Mesodermal cell (in vitro differentiated cells): ENCODE measurements at regions not wholly inside any gene's neighbourhood (a gene's known extent, or its start where the extent isn't known, plus 50 kb on each side); places are given as distances from the start of the nearest gene placed in this dataset.

Source experiments
- H3K27ac ChIP-seq: 2 replicates; pipeline ENCODE4 v1.7.0; 2013; ENCODE audit warnings: mild to moderate bottlenecking, low read depth, low read length, moderate library complexity; ENCODE audit not compliant: severe bottlenecking
- H3K36me3 ChIP-seq: 2 replicates; pipeline ENCODE4 v1.7.1; 2013; ENCODE audit warnings: mild to moderate bottlenecking, low read length, moderate library complexity; ENCODE audit not compliant: control insufficient read depth, insufficient read depth
- H3K4me1 ChIP-seq: one replicate; pipeline ENCODE4 v1.7.1; 2013; ENCODE audit warnings: mild to moderate bottlenecking, low read length; ENCODE audit not compliant: insufficient read depth, control insufficient read depth, poor library complexity, severe bottlenecking
- H3K4me3 ChIP-seq: 2 replicates; pipeline ENCODE4 v1.7.0; 2013; ENCODE audit warnings: low read length, control low read depth, mild to moderate bottlenecking; ENCODE audit not compliant: insufficient read depth, poor library complexity, severe bottlenecking; ENCODE audit errors: extremely low read depth
- H3K9me3 ChIP-seq: 2 replicates; pipeline ENCODE4 v1.7.1; 2013; ENCODE audit warnings: mild to moderate bottlenecking, low read length, moderate library complexity; ENCODE audit not compliant: control insufficient read depth
- WGBS, 2 experiments: methylation state at CpG; one replicate each; pipeline ENCODE4 v1.1.5; 2013; ENCODE audit warnings: missing lambda C conversion rate in 2 of 2; ENCODE audit not compliant: insufficient coverage in 2 of 2; 5-methylcytosine and 5-hydroxymethylcytosine counted together

- 100% methylated on average over 1 of the region's 4 CpGs; no CpG with 5 or more reads in 1 of the 2 experiments for WGBS, 2 experiments
- no peaks in the 10 kb centered on the region for H3K9me3 ChIP-seq
- no peak overlapping the region for H3K4me3 ChIP-seq
- peaks cover 6% of the 10 kb centered on the region for H3K4me1 ChIP-seq
- no peak overlapping the region for H3K27ac ChIP-seq
- H3K36me3 ChIP-seq: no peaks in the 10 kb centered on the region
Measured at GRCh38 chr2:145124085-145124484, 604.2 kb upstream of the ZEB2 start.

GRCh38 chr2:145123606-145124005 lies 603.7 kb upstream of the ZEB2 start:
- Histone ChIP-seq H3K4me3 (no peak overlapping the region), H3K36me3 (no peaks in the 10 kb centered on the region), H3K9me3 (no peaks in the 10 kb centered on the region), H3K27ac (peak overlapping the region; percentile 60), H3K4me1 (peaks cover 6% of the 10 kb centered on the region)
- WGBS, 2 experiments: 83 to 86% methylated on average over 1 of the region's 2 CpGs

GRCh38 chr2:145119225-145119624 lies 599.3 kb upstream of the ZEB2 start:
- no CpG with 5 or more reads among the region's 1 CpG for WGBS, 2 experiments
- no peaks in the 10 kb centered on the region for H3K9me3 ChIP-seq
- H3K4me3 ChIP-seq: no peak overlapping the region
- H3K36me3 ChIP-seq: no peaks in the 10 kb centered on the region
- peaks cover 11% of the 10 kb centered on the region for H3K4me1 ChIP-seq
- no peak overlapping the region for H3K27ac ChIP-seq

GRCh38 chr2:145116834-145117725 lies 597.2 kb upstream of the ZEB2 start:
- H3K27ac ChIP-seq: no peak overlapping the region
- H3K4me1 ChIP-seq: peaks cover 5% of the 10 kb centered on the region
- H3K9me3 ChIP-seq: no peaks in the 10 kb centered on the region
- WGBS, 2 experiments: 86 to 90% methylated on average over 1 to 2 of the region's 5 CpGs
- H3K36me3 ChIP-seq: no peaks in the 10 kb centered on the region
- H3K4me3 ChIP-seq: no peak overlapping the region

- Histone ChIP-seq H3K27ac (no peak overlapping the region), H3K36me3 (no peaks in the 10 kb centered on the region), H3K4me3 (no peak overlapping the region), H3K4me1 (peaks cover 7% of the 10 kb centered on the region), H3K9me3 (no peaks in the 10 kb centered on the region)
- 83% methylated on average over 2 of the region's 2 CpGs; no CpG with 5 or more reads in 1 of the 2 experiments for WGBS, 2 experiments
Measured at GRCh38 chr2:145116056-145116455, 596.1 kb upstream of the ZEB2 start.

- Histone ChIP-seq H3K4me1 (peaks cover 10% of the 10 kb centered on the region), H3K27ac (no peak overlapping the region), H3K9me3 (no peaks in the 10 kb centered on the region), H3K36me3 (no peaks in the 10 kb centered on the region), H3K4me3 (no peak overlapping the region)
- WGBS, 2 experiments: 84 to 94% methylated on average over 2 of the region's 2 CpGs
Measured at GRCh38 chr2:145114726-145115125, 594.8 kb upstream of the ZEB2 start.

- H3K27ac ChIP-seq: no peak overlapping the region
- no peak overlapping the region for H3K4me3 ChIP-seq
- H3K4me1 ChIP-seq: peaks cover 10% of the 10 kb centered on the region
- H3K9me3 ChIP-seq: no peaks in the 10 kb centered on the region
- no peaks in the 10 kb centered on the region for H3K36me3 ChIP-seq
Measured at GRCh38 chr2:145112467-145112866, 592.5 kb upstream of the ZEB2 start.

GRCh38 chr2:145110668-145111356 lies 590.9 kb upstream of the ZEB2 start:
- no CpG with 5 or more reads among the region's 3 CpGs for WGBS, 2 experiments
- H3K4me3 ChIP-seq: no peak overlapping the region

GRCh38 chr2:145108959-145109710 lies 589.2 kb upstream of the ZEB2 start:
- H3K4me1 ChIP-seq: peaks cover 5% of the 10 kb centered on the region
- peak overlapping the region; percentile 55 for H3K27ac ChIP-seq
- WGBS, 2 experiments: 95 to 98% methylated on average over 6 of the region's 9 CpGs
- no peak overlapping the region for H3K4me3 ChIP-seq
- H3K36me3 ChIP-seq: no peaks in the 10 kb centered on the region
- no peaks in the 10 kb centered on the region for H3K9me3 ChIP-seq

More at GRCh38 chr2:145110668-145111356, 590.9 kb upstream of the ZEB2 start:
- no peaks in the 10 kb centered on the region for H3K9me3 ChIP-seq
- H3K27ac ChIP-seq: no peak overlapping the region
- H3K4me1 ChIP-seq: peaks cover 5% of the 10 kb centered on the region
- H3K36me3 ChIP-seq: no peaks in the 10 kb centered on the region

- Histone ChIP-seq H3K36me3 (no peaks in the 10 kb centered on the region), H3K9me3 (no peaks in the 10 kb centered on the region), H3K27ac (peak overlapping the region; percentile 55), H3K4me1 (peaks cover 5% of the 10 kb centered on the region), H3K4me3 (no peak overlapping the region)
- 86 to 90% methylated on average over 2 to 7 of the region's 10 CpGs for WGBS, 2 experiments
Measured at GRCh38 chr2:145108361-145108778, 588.5 kb upstream of the ZEB2 start.
